ENCODE measurements at regions not wholly inside any gene's neighbourhood (a gene's known extent, or its start where the extent isn't known, plus 50 kb on each side); places are given as distances from the start of the nearest gene placed in this dataset.

GRCh38 chr1:42040159-42040558 is 113.1 kb upstream of the GUCA2B start (continued):
- no peak for TF ChIP-seq ZFX (IDR thresholded peaks at IDR 0.05)

DNA sequence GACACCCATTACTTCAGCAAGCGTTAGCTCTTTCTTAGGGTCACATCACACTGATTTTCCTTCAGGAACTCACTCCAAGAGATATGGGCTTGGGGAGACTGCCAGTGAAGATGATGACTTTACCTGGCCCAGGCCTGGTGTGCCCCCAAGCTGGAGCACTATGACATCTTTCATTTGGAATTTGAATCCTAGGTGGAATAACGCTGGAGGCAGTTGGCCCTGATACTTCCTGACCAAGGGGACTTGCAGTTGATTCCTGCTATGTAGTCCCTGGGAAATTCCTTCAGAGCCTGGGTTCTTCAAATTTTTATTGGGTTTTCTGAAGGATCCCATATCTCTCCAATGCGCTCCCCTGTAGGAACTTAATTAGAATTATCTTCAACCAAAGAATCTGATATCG is 114.9 kb upstream of the GUCA2B start:
- ChIA-PET RAD21 (ENCODE audit: low non-redundant PET in 1 of 2, low total read pairs in 2 of 2, uncharacterized antibody in 2 of 2, unreplicated experiment in 2 of 2) (no interaction called here), CTCF (no interaction called here), POLR2A (no interaction called here)
- ATAC-seq, result no peak
- Histone ChIP-seq H3K9ac (ENCODE audit: low read length) (no peak overlapping the region), H3K27ac (ENCODE audit: low read depth, low read length) (no peak overlapping the region), H4K20me1 (ENCODE audit: insufficient read depth) (no peaks in the 10 kb centered on the region), H3K9me3 (ENCODE audit: control insufficient read depth in 1 of 2, insufficient read depth in 1 of 2, low read depth in 1 of 2, low read length in 2 of 2) (no peaks in the 10 kb centered on the region), H2AFZ (ENCODE audit: low read depth, low read length, poor library complexity, severe bottlenecking) (no peak overlapping the region), H3K79me2 (ENCODE audit: insufficient read depth, low read length) (no peaks in the 10 kb centered on the region), H3K27me3 (ENCODE audit: insufficient read depth, low read length) (no peaks in the 10 kb centered on the region), H3K9me2 (ENCODE audit: insufficient read depth) (no peaks in the 10 kb centered on the region), H3K4me3 (replicated peaks in 1 of 2; ENCODE audit: low read depth in 1 of 2, low read length in 2 of 2) (no peak overlapping the region), H3K36me3 (ENCODE audit: control insufficient read depth in 1 of 2, insufficient read depth in 2 of 2, low read length in 2 of 2) (no peaks in the 10 kb centered on the region), H3K4me2 (ENCODE audit: low read length) (no peak overlapping the region), H3K4me1 (ENCODE audit: control insufficient read depth in 1 of 2, insufficient read depth in 2 of 2, low read length in 2 of 2) (peaks cover 10 to 16% of the 10 kb centered on the region in 2 experiments; a peak in 3 of 4 replicates)
- TF ChIP-seq EZH2phosphoT487 (IDR thresholded peaks at IDR 0.05; ENCODE audit: borderline replicate concordance) (no peak), ZFX (IDR thresholded peaks at IDR 0.05) (no peak), YY1 (IDR thresholded peaks at IDR 0.05; ENCODE audit: extremely low read depth, insufficient replicate concordance, low read depth, low read length) (no peak), RAD21 (IDR thresholded peaks at IDR 0.05; ENCODE audit: low read depth) (no peak), POLR2A (IDR thresholded peaks at IDR 0.05; ENCODE audit: borderline replicate concordance, extremely low read depth, insufficient read depth, insufficient read length) (no peak), EGR1 (IDR thresholded peaks at IDR 0.05; ENCODE audit: low read depth) (no peak), MAX (IDR thresholded peaks at IDR 0.05) (no peak), JUND (IDR thresholded peaks at IDR 0.05) (no peak)
- TF ChIP-seq, protein P1, sequence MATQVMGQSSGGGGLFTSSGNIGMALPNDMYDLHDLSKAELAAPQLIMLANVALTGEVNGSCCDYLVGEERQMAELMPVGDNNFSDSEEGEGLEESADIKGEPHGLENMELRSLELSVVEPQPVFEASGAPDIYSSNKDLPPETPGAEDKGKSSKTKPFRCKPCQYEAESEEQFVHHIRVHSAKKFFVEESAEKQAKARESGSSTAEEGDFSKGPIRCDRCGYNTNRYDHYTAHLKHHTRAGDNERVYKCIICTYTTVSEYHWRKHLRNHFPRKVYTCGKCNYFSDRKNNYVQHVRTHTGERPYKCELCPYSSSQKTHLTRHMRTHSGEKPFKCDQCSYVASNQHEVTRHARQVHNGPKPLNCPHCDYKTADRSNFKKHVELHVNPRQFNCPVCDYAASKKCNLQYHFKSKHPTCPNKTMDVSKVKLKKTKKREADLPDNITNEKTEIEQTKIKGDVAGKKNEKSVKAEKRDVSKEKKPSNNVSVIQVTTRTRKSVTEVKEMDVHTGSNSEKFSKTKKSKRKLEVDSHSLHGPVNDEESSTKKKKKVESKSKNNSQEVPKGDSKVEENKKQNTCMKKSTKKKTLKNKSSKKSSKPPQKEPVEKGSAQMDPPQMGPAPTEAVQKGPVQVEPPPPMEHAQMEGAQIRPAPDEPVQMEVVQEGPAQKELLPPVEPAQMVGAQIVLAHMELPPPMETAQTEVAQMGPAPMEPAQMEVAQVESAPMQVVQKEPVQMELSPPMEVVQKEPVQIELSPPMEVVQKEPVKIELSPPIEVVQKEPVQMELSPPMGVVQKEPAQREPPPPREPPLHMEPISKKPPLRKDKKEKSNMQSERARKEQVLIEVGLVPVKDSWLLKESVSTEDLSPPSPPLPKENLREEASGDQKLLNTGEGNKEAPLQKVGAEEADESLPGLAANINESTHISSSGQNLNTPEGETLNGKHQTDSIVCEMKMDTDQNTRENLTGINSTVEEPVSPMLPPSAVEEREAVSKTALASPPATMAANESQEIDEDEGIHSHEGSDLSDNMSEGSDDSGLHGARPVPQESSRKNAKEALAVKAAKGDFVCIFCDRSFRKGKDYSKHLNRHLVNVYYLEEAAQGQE (IDR thresholded peaks at IDR 0.05; ENCODE audit: low read depth), result no peak
- BruUV-seq (replicated peaks), result no TSS peak
- intact Hi-C loops (cut with micrococcal nuclease), result loop anchor here (5.0 to 10.0 kb wide), 2 partner anchors 226 to 463 kb away; no protein-coding TSS in a partner anchor
- DNase-seq (ENCODE audit: low read depth, low spot score), result no peak
